ENCODE measurements at regions not wholly inside any gene's neighbourhood (a gene's known extent, or its start where the extent isn't known, plus 50 kb on each side); places are given as distances from the start of the nearest gene placed in this dataset.

DNA sequence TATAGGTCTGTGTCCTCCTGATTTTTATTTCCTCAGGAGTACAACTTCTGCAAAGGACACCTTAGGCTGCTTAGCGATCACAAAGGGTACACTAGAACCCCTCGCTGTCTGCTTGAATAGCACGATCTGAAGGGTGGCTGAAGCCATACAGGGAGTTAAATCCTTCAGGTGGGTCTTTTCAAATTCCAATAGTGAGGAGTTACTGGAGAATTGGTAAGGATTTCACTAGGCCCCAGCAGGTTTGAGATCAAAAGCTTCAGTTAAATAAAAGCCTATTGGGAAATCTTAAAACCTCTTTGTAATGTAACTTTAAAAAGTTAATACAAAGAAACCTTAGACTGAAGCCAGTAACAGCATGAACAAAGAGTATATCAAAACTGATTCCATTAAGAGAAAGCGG is 613.1 kb downstream of the ZEB2 start:
- H3K27me3 ChIP-seq, result no peaks in the 10 kb centered on the region
- TF ChIP-seq EZH2 (IDR thresholded peaks at IDR 0.05) (no peak), EZH2phosphoT487 (IDR thresholded peaks at IDR 0.05) (no peak)
- TF ChIP-seq, protein P1, sequence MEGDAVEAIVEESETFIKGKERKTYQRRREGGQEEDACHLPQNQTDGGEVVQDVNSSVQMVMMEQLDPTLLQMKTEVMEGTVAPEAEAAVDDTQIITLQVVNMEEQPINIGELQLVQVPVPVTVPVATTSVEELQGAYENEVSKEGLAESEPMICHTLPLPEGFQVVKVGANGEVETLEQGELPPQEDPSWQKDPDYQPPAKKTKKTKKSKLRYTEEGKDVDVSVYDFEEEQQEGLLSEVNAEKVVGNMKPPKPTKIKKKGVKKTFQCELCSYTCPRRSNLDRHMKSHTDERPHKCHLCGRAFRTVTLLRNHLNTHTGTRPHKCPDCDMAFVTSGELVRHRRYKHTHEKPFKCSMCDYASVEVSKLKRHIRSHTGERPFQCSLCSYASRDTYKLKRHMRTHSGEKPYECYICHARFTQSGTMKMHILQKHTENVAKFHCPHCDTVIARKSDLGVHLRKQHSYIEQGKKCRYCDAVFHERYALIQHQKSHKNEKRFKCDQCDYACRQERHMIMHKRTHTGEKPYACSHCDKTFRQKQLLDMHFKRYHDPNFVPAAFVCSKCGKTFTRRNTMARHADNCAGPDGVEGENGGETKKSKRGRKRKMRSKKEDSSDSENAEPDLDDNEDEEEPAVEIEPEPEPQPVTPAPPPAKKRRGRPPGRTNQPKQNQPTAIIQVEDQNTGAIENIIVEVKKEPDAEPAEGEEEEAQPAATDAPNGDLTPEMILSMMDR (IDR thresholded peaks at IDR 0.05), result no peak
- no peak overlapping the region for H3K9ac ChIP-seq
- no peaks in the 10 kb centered on the region for H3K9me3 ChIP-seq (ENCODE audit: low read depth)
- peaks cover 18% of the 10 kb centered on the region for H3F3A ChIP-seq (ENCODE audit: low read depth)
- H3K27ac ChIP-seq, result no peak overlapping the region
- peaks cover 13% of the 10 kb centered on the region for H3K4me1 Mint-ChIP-seq
- no peak overlapping the region for H3K4me3 Mint-ChIP-seq
- peak overlapping the region; percentile 60 for H3K27ac Mint-ChIP-seq
- no peaks in the 10 kb centered on the region for H3K36me3 ChIP-seq
- H3K36me3 Mint-ChIP-seq, result no peaks in the 10 kb centered on the region
- peak; percentile 69 for DNase-seq (ENCODE audit: low spot score)
- H3K79me2 ChIP-seq (ENCODE audit: low read depth), result no peaks in the 10 kb centered on the region
- no peak overlapping the region for H2AFZ ChIP-seq (replicated peaks)
- no peaks in the 10 kb centered on the region for H3K27me3 Mint-ChIP-seq (ENCODE audit: insufficient read depth, low read depth)
- H3K4me1 ChIP-seq, result peaks cover 23% of the 10 kb centered on the region
- no peaks in the 10 kb centered on the region for H3K9me3 Mint-ChIP-seq
- H3K4me3 ChIP-seq, result peak overlapping the region; percentile 12
- H4K20me1 ChIP-seq (ENCODE audit: low read depth), result no peaks in the 10 kb centered on the region
- peak overlapping the region; percentile 61 for H3K4me2 ChIP-seq

- Histone ChIP-seq H2AFZ (replicated peaks) (no peak overlapping the region), H3K9ac (no peak overlapping the region), H3K4me1 (peaks cover 23% of the 10 kb centered on the region), H3K27ac (no peak overlapping the region), H3K27me3 (no peaks in the 10 kb centered on the region), H3F3A (ENCODE audit: low read depth) (peaks cover 18% of the 10 kb centered on the region), H3K36me3 (no peaks in the 10 kb centered on the region), H3K4me3 (no peak overlapping the region), H3K79me2 (ENCODE audit: low read depth) (no peaks in the 10 kb centered on the region), H4K20me1 (ENCODE audit: low read depth) (no peaks in the 10 kb centered on the region), H3K9me3 (ENCODE audit: low read depth) (no peaks in the 10 kb centered on the region), H3K4me2 (no peak overlapping the region)
- no peaks in the 10 kb centered on the region for H3K27me3 Mint-ChIP-seq (ENCODE audit: insufficient read depth, low read depth)
- H3K4me3 Mint-ChIP-seq, result no peak overlapping the region
- no peak overlapping the region for H3K27ac Mint-ChIP-seq
- H3K4me1 Mint-ChIP-seq, result peaks cover 13% of the 10 kb centered on the region
- TF ChIP-seq EZH2phosphoT487 (IDR thresholded peaks at IDR 0.05), result no peak
- no peak for TF ChIP-seq EZH2 (IDR thresholded peaks at IDR 0.05)
- TF ChIP-seq, protein P1 (IDR thresholded peaks at IDR 0.05), result no peak
- no peaks in the 10 kb centered on the region for H3K36me3 Mint-ChIP-seq
- no peak for DNase-seq (ENCODE audit: low spot score)
- H3K9me3 Mint-ChIP-seq, result no peaks in the 10 kb centered on the region
These were observed 614.3 kb downstream of the ZEB2 start for GRCh38 chr2:143905587-143905986.

DNA sequence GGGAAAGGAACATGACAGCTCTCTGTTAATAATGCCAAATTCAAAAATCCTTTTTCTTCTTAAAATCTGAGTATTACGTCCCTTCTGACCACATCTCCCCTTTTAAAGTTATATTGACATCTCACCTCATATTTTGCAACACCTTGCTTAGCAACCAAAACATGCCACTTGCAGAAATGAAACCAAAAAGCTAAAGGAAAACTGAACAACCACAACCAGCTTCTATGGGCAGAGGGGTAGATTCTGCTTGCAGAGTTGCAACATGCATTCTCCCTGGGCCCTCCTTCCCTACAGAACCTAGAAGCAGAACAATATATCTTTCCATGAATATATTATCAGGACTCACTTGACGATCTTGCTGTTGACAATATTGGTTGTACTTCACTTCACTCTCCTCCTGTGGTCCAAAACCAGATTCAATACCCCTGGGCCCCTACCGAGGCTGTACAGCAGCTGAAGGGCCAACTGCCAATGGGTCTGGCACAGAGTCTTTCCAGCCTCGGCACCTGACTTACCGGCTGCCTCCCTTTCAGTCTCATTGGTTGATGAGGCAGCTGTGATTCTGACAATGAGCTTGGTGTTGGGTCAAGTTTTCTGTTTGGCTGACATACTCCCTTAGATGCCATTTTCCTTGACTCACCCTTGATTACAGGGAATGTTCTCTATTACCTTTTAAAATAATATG is 616.6 kb downstream of the ZEB2 start:
- H3K9me3 Mint-ChIP-seq, result no peaks in the 10 kb centered on the region
- H3K4me2 ChIP-seq, result no peak overlapping the region
- DNase-seq (ENCODE audit: low spot score), result no peak
- no peaks in the 10 kb centered on the region for H3K79me2 ChIP-seq (ENCODE audit: low read depth)
- no peak overlapping the region for H3K9ac ChIP-seq
- peaks cover 23% of the 10 kb centered on the region for H3K4me1 ChIP-seq
- H2AFZ ChIP-seq (replicated peaks), result no peak overlapping the region
- no peak overlapping the region for H3K4me3 ChIP-seq
- no peaks in the 10 kb centered on the region for H3K27me3 ChIP-seq
- no peaks in the 10 kb centered on the region for H3K36me3 Mint-ChIP-seq
- H3K27ac Mint-ChIP-seq, result no peak overlapping the region
- no peaks in the 10 kb centered on the region for H4K20me1 ChIP-seq (ENCODE audit: low read depth)
- H3K36me3 ChIP-seq, result no peaks in the 10 kb centered on the region
- H3K9me3 ChIP-seq (ENCODE audit: low read depth), result no peaks in the 10 kb centered on the region
- peak overlapping the region; percentile 34 for H3K4me3 Mint-ChIP-seq
- peaks cover 13% of the 10 kb centered on the region for H3K4me1 Mint-ChIP-seq
- peaks cover 18% of the 10 kb centered on the region for H3F3A ChIP-seq (ENCODE audit: low read depth)
- no peaks in the 10 kb centered on the region for H3K27me3 Mint-ChIP-seq (ENCODE audit: insufficient read depth, low read depth)
- TF ChIP-seq EZH2phosphoT487 (IDR thresholded peaks at IDR 0.05) (no peak), EZH2 (IDR thresholded peaks at IDR 0.05) (no peak)
- TF ChIP-seq, protein P1 (IDR thresholded peaks at IDR 0.05), result no peak
- no peak overlapping the region for H3K27ac ChIP-seq

Measured in neural progenitor cell (in vitro differentiated cells).